EL (cell line): ENCODE measurements at regions not wholly inside any gene's neighbourhood (a gene's known extent, or its start where the extent isn't known, plus 50 kb on each side); places are given as distances from the start of the nearest gene placed in this dataset.

Experiments used
- DNase-seq: peaks from one replicate; pipeline ENCODE4 v3.0.0-alpha.2; 2016

GRCh38 chr4:11900359-11900758 is 471.7 kb upstream of the HS3ST1 start:
- no peak for DNase-seq

GRCh38 chr4:11898796-11899195 is 470.1 kb upstream of the HS3ST1 start:
- no peak for DNase-seq

DNA sequence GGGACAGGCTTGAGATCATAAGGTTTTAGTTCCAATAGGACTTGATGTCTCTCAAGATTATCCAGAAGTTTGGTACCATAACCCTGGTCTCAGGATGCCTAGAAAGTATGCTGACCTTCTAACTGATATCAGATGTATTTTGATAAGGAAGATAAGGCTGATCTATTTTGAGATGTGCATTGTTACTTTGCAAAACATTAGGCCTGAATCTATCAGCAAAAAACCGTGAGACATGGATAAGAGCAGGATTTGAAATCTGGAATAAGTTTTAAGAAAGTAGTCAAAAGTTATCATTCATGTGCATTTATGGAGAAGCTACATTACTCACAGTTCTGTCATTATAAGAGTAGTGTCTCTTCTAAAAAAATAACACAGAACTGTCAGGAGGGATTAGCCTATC is 467.1 kb upstream of the HS3ST1 start:
- no peak for DNase-seq

DNA sequence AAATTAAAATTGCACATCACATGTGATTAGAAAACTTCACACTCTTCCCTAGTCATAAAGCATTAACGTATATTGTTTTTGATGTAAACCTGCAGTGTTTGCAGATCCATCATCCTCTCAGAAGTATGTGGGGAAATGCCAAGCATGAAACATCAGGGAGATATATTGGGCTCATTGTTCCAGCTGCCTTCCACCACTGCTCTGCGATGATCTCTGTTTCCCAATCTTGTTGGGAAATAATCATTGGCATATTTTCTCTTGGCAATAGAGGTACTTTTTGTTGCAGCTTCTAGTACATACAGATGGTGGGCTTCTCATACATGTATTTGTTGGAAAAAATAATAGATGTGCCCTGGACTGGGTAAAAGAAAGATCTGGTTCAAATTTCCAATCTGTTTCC is 466.3 kb upstream of the HS3ST1 start:
- no peak for DNase-seq

GRCh38 chr4:11894221-11894620 is 465.5 kb upstream of the HS3ST1 start:
- DNase-seq, result no peak

GRCh38 chr4:11889099-11889498 is 460.4 kb upstream of the HS3ST1 start:
- DNase-seq, result no peak

DNA sequence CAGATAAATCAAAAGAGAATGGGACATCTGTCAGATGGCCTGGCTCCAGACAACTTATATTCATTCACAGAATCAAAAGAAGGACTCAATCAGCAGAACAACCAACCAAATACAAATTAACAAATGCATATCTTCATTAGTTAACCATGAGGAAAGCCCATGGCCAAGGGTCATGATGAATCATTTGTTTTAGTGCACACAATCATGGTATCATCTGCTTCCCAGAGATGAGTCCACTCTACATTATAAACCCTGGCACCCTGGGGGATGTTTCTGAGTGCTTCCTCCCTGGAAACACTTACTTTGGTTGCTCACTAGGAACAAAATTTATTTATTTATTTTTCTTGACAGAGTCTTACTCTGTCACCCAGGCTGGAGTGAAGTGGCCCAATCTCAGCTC is 453.3 kb upstream of the HS3ST1 start:
- DNase-seq, result no peak

- DNase-seq, result no peak
Measured at GRCh38 chr4:11881364-11881763, 452.7 kb upstream of the HS3ST1 start.

GRCh38 chr4:11878241-11878640 is 449.5 kb upstream of the HS3ST1 start:
- no peak for DNase-seq

- DNase-seq, result no peak
Measured at GRCh38 chr4:11876104-11876503, 447.4 kb upstream of the HS3ST1 start.

- no peak for DNase-seq
Measured at GRCh38 chr4:11869191-11869870, 440.6 kb upstream of the HS3ST1 start.

- DNase-seq, result no peak
Measured at GRCh38 chr4:11866391-11866790, 437.7 kb upstream of the HS3ST1 start.

DNA sequence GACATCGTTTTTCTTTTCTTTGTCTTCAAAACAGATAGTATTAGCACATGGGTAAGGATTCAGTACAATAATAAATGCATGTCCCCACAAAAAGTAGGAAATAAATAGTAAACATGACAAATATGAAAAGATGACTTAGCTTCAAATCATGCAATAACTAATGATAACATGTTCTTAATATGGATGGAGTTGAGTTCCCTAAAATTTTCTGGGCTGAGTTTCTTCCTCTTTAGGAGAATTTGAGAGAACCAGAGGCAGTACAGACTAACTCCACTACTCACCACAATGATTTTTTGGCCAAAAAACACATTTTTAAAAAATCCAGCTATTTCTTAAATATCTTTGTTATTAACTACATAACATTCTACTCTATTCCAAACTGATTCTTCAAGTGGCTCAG is 432.3 kb upstream of the HS3ST1 start:
- no peak for DNase-seq

DNA sequence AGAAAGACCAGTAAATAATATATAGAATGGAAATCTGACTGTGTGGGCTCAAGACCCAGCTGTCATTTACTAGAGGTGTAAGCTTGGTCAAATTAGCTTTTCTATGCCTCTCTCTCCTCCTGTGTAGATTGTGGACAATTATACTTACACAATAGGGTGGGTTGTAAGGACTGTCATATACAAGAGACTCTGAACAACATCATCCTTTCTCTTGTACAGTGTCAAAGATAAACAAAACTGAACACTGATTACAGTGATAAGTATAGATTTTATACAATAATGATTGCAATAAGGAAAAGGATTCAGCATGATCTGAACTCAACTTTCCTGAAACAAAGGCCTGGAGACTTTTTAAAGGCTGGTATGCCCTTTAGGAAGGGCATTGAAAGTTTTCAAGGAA is 429.2 kb upstream of the HS3ST1 start:
- no peak for DNase-seq

DNA sequence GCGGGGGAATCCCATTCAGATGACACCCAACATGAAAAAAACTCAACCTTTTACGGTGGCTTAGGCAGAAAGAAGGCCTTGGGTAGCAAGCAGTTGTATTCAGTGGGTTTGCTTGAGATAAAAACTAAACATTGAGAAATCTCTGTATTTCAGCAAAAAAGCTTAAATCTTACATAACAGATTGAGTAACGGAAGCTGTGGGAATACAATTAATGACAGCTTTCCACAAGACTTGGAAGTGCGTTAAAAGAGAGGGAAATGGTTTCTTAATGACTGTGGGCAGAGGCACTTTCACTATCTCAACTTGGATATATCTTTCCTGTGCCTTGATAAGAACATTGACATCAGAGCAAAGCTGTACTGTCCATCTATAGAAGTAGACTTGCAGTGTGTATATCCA is 418.5 kb upstream of the HS3ST1 start:
- DNase-seq, result no peak

GRCh38 chr4:11843927-11844326 is 415.2 kb upstream of the HS3ST1 start:
- no peak for DNase-seq

DNA sequence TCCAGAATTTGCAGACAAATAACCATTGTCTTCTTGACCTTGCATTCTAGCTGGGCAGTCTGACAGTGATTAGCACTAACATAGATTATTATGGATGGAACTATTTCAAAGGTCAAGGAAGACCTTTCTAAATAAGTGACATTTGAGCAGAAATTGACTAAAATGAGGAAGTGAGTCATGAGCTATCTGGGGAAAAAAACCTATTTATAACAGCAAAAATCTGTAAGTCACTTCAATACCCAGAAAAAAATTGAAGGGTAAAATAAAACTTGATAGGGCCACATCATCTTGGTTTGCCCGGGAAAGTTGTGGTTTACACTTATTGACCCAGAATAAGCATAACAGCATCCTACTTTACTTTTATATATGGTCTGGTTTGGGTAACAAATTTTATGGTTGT is 414.6 kb upstream of the HS3ST1 start:
- DNase-seq, result no peak

DNA sequence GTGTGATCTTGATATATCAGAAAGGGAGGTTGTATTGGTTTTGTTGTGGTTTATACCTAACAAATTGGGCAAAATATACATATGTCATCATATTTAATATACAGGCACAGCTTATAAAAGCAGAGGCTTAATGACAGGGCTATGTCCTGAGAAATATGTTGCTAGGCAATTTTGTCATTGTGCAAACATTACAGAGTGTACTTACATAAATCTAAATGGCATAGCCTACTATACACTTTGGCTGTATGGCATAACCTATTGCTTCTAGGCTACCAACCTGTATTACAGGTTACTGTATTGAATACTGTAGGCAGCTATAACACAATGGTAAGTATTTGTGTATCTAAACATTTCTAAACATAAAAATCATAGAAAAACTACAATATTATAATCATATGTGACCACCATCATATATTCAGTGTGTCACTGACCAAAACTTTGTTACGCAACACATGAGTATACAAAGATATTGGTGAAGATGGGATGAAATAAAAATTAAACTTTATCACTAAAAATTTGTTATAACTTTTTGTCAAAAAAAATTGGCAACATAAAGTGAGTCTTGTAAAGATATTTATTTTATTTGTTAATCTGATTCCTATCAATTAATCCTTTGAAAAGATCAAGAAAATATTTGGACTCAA is 414.0 kb upstream of the HS3ST1 start:
- DNase-seq, result no peak

DNA sequence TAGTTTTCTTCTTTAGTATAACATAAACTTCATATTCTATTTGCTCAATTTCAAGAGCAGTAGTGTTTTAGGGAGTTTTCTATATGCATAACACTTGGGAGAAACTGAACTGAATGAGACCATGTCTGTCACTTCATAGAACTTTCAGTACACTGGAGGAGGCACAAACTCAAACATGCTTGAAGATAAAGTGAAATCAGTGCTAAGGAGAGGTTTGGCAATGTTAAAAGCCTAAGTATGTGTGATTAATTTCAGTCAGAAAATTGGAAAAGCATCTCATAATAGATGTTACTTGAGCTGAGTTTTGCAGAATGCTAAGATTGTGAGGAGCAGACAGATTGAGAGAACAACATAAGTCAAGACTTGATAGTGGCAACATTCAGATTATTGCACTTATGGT is 411.2 kb upstream of the HS3ST1 start:
- no peak for DNase-seq

DNA sequence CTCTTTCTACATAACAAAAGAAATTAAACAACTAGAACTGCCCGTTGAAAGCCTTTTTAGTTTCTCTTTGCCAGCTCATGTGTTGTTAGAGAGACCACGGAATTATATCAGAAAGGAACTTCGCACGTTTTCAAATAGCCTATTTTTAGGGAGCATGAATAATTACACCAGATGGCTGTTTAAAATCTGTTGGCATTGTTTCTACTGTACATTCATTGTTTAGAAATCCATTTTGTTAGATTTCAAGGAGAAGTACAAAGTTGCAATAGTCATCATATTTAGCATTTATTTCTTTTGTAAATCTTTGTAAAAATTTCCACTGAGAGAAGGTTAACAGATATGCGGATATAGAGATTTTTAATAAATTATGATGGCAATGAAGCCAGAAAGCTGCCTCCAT is 403.0 kb upstream of the HS3ST1 start:
- no peak for DNase-seq

DNA sequence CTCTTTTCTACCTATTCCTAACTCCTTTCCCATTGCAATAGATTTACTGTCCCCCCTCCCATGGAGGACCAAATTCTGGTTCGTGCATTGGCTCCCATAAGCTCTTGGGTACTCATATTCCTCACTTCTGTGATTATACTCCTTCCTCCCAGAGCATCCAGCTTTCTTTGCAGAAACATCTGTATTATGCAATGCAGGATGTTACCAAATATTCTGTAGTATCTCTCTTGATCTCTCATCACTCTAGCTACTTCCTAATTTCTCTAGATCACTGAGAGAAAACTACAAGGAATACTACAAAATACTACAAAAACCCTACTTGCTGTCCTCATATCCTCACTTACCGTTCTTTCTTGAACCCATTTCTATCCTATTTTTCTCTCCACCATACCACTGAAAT is 395.9 kb upstream of the HS3ST1 start:
- no peak for DNase-seq

DNA sequence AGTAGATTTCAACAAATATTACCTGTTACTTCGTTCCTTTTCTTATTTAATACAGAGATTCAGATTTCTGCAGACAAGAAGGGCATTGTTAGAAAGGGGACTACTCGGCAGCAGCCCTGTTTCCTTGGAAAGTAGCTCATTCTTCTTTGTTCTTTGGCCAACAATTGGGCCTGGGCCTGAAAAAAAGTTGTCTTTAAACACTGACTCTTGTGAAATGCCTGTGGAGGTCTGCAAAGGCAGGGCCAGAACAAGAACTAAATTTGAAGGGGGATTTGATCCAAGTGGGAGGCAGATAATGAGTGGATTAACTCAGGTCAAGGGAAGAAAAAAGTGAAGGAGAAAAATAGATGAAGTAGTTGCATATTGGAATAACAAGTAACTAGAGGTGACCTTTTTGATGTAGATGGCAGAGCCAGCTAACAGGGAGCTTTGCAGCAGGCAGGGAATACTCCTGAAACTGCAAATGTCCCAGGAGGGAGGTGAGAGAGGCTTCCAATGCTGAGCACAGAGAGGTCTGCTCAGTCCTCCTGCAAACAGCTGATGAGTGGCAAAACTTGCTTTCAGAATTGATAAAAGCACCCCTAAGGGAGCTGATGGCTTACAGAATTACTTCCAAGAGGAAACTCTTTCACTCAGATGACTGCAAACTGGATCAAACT is 393.2 kb upstream of the HS3ST1 start:
- no peak for DNase-seq

DNA sequence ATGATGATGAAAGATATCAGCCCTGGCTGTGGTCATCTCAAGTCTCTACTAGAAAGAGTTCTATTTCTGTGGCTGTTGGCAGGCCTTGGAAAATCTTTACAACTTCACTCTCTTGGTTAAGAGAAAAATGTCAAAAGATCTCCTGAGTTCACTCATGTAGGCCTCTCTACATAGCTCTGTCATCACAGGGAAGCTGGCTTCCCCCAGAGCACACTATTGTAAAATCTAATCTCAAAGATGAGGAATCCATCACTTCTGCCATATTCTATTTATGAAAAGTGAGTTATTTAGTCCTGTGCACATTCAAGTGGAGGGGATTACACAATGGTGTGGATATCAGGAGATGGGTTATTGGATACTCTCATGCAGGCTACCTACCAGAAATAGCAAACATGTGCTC is 388.4 kb upstream of the HS3ST1 start:
- no peak for DNase-seq

DNA sequence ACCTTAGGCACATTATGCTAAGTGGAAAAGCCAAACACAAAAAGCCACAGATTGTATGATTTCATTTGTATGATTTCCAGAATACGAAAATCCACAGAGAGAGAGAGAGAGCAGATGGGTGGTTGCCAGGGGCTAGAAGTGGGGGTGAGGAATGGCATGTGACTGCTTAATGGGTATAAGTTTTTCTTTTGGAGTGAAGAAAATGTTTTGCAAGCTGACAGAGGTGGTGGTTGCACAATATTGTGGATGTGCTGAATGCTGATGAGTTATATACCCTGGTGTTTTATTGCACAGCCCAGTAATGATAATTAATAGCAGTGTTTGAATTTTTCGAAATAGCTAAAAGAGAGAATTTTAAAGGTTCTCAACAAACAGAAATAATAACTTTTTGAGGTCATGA is 386.1 kb upstream of the HS3ST1 start:
- no peak for DNase-seq
